ENCODE measurements at regions not wholly inside any gene's neighbourhood (a gene's known extent, or its start where the extent isn't known, plus 50 kb on each side); places are given as distances from the start of the nearest gene placed in this dataset.

DNA sequence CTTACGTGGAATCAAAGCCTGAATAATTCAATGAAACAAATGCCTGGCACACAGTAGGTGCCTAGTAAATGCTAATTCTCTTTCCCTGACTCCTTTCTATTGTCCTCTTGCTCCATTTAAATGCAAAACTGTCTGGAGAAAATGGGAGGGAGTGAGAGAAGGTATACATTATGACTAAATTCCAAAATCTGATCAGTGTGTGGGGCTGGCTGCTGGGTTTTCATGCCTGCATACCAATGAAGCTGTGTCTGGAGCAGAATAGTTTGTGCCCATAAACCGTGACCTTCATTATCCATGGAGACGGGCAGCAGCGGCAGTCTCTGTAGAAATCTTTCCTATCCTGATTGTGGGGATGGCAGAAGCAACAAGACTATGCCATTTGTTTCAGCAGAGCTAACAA lies 223.4 kb upstream of the ZBED5 start:
- H3K36me3 ChIP-seq (replicated peaks in 1 of 2; ENCODE audit: insufficient read depth in 1 of 2, low read depth in 2 of 2), result no peaks in the 10 kb centered on the region
- TF ChIP-seq, protein P1, sequence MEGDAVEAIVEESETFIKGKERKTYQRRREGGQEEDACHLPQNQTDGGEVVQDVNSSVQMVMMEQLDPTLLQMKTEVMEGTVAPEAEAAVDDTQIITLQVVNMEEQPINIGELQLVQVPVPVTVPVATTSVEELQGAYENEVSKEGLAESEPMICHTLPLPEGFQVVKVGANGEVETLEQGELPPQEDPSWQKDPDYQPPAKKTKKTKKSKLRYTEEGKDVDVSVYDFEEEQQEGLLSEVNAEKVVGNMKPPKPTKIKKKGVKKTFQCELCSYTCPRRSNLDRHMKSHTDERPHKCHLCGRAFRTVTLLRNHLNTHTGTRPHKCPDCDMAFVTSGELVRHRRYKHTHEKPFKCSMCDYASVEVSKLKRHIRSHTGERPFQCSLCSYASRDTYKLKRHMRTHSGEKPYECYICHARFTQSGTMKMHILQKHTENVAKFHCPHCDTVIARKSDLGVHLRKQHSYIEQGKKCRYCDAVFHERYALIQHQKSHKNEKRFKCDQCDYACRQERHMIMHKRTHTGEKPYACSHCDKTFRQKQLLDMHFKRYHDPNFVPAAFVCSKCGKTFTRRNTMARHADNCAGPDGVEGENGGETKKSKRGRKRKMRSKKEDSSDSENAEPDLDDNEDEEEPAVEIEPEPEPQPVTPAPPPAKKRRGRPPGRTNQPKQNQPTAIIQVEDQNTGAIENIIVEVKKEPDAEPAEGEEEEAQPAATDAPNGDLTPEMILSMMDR (IDR thresholded peaks at IDR 0.05), result no peak
- TF ChIP-seq POLR2A (IDR thresholded peaks at IDR 0.05), result no peak
- intact Hi-C loops (cut with DNase I), result no loop called here
- no peaks in the 10 kb centered on the region for H3K9me3 ChIP-seq
- H3K27ac ChIP-seq, result no peak overlapping the region
- DNase-seq (no peak), ATAC-seq (no peak)
- no peaks in the 10 kb centered on the region for H3K4me1 ChIP-seq
- no peak overlapping the region for H3K4me3 ChIP-seq
- no peaks in the 10 kb centered on the region for H3K27me3 ChIP-seq
- WGBS, 2 donors, result 62 to 69% methylated on average over 4 of the region's 4 CpGs

DNA sequence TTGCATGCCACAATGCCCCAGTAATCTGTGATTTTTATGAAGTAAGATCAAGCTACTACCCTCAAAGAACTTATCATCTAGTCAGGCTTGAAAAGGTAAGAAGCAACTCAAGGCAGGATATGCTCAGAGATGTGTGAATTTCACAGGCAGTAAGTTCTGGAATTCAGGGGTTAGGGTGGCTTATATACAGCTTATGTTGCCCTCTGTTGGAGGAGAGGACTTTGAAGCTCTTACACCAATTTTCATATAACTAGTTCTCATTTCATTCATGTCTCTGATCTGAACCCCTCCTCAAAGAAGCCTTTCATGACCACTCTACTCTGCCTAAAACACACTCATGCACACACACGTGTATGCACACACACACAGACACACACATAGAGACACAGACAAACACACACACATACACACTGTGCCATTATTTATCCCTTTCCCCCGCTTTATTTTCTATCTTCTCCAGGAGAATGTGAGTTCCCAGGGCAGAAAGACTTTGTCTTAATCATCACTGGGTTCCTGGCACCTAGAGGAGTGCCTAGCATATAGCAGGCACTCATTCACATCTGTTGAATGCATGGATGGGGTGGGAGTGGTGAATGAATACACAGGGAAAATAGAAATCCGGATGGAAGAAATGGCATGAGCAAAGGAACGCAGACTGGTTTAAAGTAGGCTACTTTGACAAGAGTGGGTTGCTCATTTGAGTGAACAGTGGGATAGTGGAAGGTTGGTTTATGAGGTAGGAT lies 220.7 kb upstream of the ZBED5 start:
- H3K27me3 ChIP-seq, result no peaks in the 10 kb centered on the region
- ATAC-seq, result no peak
- no peaks in the 10 kb centered on the region for H3K4me1 ChIP-seq
- intact Hi-C loops (cut with DNase I), result no loop called here
- TF ChIP-seq, protein P1 (IDR thresholded peaks at IDR 0.05), result no peak
- TF ChIP-seq POLR2A (IDR thresholded peaks at IDR 0.05), result no peak
- H3K9me3 ChIP-seq, result no peaks in the 10 kb centered on the region
- no peak overlapping the region for H3K27ac ChIP-seq
- no peaks in the 10 kb centered on the region for H3K36me3 ChIP-seq (replicated peaks in 1 of 2; ENCODE audit: insufficient read depth in 1 of 2, low read depth in 2 of 2)
- DNase-seq, result no peak
- WGBS, 2 donors, result 71 to 72% methylated on average over 4 of the region's 4 CpGs
- no peak overlapping the region for H3K4me3 ChIP-seq

DNA sequence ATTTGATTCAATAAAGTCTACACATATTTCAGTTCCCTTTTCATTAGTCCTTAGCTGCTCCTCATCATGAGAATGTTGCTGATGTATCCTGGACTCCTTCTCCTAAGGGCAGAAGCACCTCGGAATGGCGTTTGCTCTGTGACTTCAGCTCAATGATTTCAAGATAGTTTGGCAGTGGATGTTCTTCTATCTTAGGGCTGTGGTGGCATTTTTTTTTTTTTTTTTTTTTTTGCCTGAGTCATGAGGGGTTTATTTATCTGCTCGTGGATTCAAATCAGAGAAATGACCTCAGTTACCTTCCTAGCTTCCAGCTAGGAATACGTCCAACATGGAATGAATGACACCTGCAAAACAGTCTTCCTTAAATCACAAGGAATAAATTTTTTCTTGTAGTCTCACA lies 220.0 kb upstream of the ZBED5 start:
- TF ChIP-seq, protein P1 (IDR thresholded peaks at IDR 0.05), result no peak
- TF ChIP-seq POLR2A (IDR thresholded peaks at IDR 0.05), result no peak
- Histone ChIP-seq H3K9me3 (no peaks in the 10 kb centered on the region), H3K27me3 (no peaks in the 10 kb centered on the region), H3K4me1 (no peaks in the 10 kb centered on the region), H3K4me3 (no peak overlapping the region), H3K36me3 (replicated peaks in 1 of 2; ENCODE audit: insufficient read depth in 1 of 2, low read depth in 2 of 2) (no peaks in the 10 kb centered on the region), H3K27ac (no peak overlapping the region)
- DNase-seq (no peak), ATAC-seq (no peak)
- 64 to 78% methylated on average over 4 of the region's 4 CpGs for WGBS, 2 donors
- intact Hi-C loops (cut with DNase I), result no loop called here

DNA sequence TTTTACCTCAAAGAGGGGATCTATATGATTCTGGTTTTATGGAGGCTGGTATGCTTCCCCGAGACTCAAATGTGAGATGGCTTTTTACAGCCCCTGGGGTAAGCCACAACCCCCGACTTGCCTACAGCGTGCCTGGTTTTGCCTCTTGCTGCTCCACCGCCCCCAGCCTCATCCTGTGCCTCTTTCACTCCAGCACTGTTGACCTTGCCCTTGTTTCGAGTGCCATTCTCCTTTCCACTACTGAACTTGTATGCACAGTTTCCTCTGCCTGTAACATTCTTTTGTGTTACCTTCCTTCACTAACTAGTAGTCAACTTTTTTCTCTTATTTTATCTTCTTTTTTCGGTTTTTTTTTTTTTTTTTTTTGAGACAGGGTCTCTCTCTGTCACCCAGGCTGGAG lies 219.0 kb upstream of the ZBED5 start:
- ATAC-seq (no peak), DNase-seq (no peak)
- H3K4me1 ChIP-seq, result no peaks in the 10 kb centered on the region
- 61 to 67% methylated on average over 5 to 6 of the region's 6 CpGs for WGBS, 2 donors
- H3K9me3 ChIP-seq, result no peaks in the 10 kb centered on the region
- intact Hi-C loops (cut with DNase I), result no loop called here
- no peak for TF ChIP-seq POLR2A (IDR thresholded peaks at IDR 0.05)
- TF ChIP-seq, protein P1 (IDR thresholded peaks at IDR 0.05), result no peak
- no peak overlapping the region for H3K27ac ChIP-seq
- no peaks in the 10 kb centered on the region for H3K27me3 ChIP-seq
- H3K4me3 ChIP-seq, result no peak overlapping the region
- no peaks in the 10 kb centered on the region for H3K36me3 ChIP-seq (replicated peaks in 1 of 2; ENCODE audit: insufficient read depth in 1 of 2, low read depth in 2 of 2)

DNA sequence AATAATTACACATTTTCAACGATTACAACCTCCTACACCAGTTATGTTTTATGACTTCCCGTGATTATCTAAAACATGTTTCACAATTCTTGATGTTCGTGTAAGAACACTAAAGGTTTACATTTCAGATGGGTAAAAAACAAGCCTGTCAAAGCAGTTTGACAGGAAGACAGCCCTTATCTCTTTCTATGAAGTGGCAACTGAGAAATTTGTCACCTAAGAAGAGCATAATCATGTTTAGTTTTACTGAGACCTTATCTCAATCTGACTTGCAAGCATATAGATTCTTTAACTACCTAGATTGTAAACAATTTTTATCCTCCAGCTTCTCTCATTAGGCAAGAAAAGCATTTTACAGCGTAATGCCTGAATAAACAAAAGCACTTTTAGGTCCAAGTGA lies 218.4 kb upstream of the ZBED5 start:
- DNase-seq (no peak), ATAC-seq (no peak)
- Histone ChIP-seq H3K27ac (no peak overlapping the region), H3K4me3 (no peak overlapping the region), H3K9me3 (no peaks in the 10 kb centered on the region), H3K27me3 (no peaks in the 10 kb centered on the region), H3K36me3 (replicated peaks in 1 of 2; ENCODE audit: insufficient read depth in 1 of 2, low read depth in 2 of 2) (no peaks in the 10 kb centered on the region), H3K4me1 (no peaks in the 10 kb centered on the region)
- TF ChIP-seq, protein P1 (IDR thresholded peaks at IDR 0.05), result no peak
- no peak for TF ChIP-seq POLR2A (IDR thresholded peaks at IDR 0.05)
- intact Hi-C loops (cut with DNase I), result no loop called here
- WGBS, 2 donors, result 38 to 41% methylated on average over 4 of the region's 4 CpGs
